ENCODE measurements at regions not wholly inside any gene's neighbourhood (a gene's known extent, or its start where the extent isn't known, plus 50 kb on each side); places are given as distances from the start of the nearest gene placed in this dataset.

- H3K9me3 ChIP-seq (ENCODE audit: insufficient read depth, low read depth, low read length), result no peaks in the 10 kb centered on the region
- no peak overlapping the region for H3K27ac ChIP-seq (ENCODE audit: low read depth, low read length)
- no peaks in the 10 kb centered on the region for H3K4me1 ChIP-seq (ENCODE audit: insufficient read depth, low read length)
- H3K4me1 Mint-ChIP-seq (ENCODE audit: low read depth, unreplicated experiment), result no peaks in the 10 kb centered on the region
- no peak overlapping the region for H3K4me3 Mint-ChIP-seq (ENCODE audit: unreplicated experiment)
- no peak overlapping the region for H3K27ac Mint-ChIP-seq (ENCODE audit: unreplicated experiment)
- H3K27me3 Mint-ChIP-seq (ENCODE audit: low read depth, unreplicated experiment), result no peaks in the 10 kb centered on the region
- TF ChIP-seq EZH2 (IDR thresholded peaks at IDR 0.05; ENCODE audit: insufficient read depth, low read length), result no peak
- no peak for DNase-seq (ENCODE audit: low read depth)
- no peaks in the 10 kb centered on the region for H3K9me3 Mint-ChIP-seq (ENCODE audit: unreplicated experiment)
- H3K79me2 ChIP-seq (ENCODE audit: insufficient read depth, low read length), result no peaks in the 10 kb centered on the region
- no peak overlapping the region for H2AFZ ChIP-seq (ENCODE audit: low read depth, low read length)
- H4K20me1 ChIP-seq (ENCODE audit: insufficient read depth, low read length), result no peaks in the 10 kb centered on the region
- H3K36me3 Mint-ChIP-seq (ENCODE audit: low read depth, unreplicated experiment), result no peaks in the 10 kb centered on the region
- no peak overlapping the region for H3K4me2 ChIP-seq (ENCODE audit: low read length)
- no peak overlapping the region for H3K9ac ChIP-seq (ENCODE audit: low read length)
- H3K27me3 ChIP-seq (ENCODE audit: insufficient read depth, low read length), result no peaks in the 10 kb centered on the region
- no peaks in the 10 kb centered on the region for H3K36me3 ChIP-seq (ENCODE audit: insufficient read depth, low read length)
- H3K4me3 ChIP-seq (ENCODE audit: insufficient read depth, low read depth, low read length), result no peak overlapping the region
- FAIRE-seq, result no peak
These were observed 199.4 kb downstream of the SATB1 start for GRCh38 chr3:18225709-18226108.

GRCh38 chr3:18224426-18224825 lies 200.7 kb downstream of the SATB1 start:
- Mint-ChIP-seq H3K4me3 (ENCODE audit: unreplicated experiment) (no peak overlapping the region), H3K27ac (ENCODE audit: unreplicated experiment) (no peak overlapping the region), H3K36me3 (ENCODE audit: low read depth, unreplicated experiment) (no peaks in the 10 kb centered on the region), H3K27me3 (ENCODE audit: low read depth, unreplicated experiment) (no peaks in the 10 kb centered on the region), H3K9me3 (ENCODE audit: unreplicated experiment) (no peaks in the 10 kb centered on the region), H3K4me1 (ENCODE audit: low read depth, unreplicated experiment) (no peaks in the 10 kb centered on the region)
- Histone ChIP-seq H3K9ac (ENCODE audit: low read length) (no peak overlapping the region), H3K4me1 (ENCODE audit: insufficient read depth, low read length) (no peaks in the 10 kb centered on the region), H3K9me3 (ENCODE audit: insufficient read depth, low read depth, low read length) (no peaks in the 10 kb centered on the region), H3K27ac (ENCODE audit: low read depth, low read length) (no peak overlapping the region), H3K4me2 (ENCODE audit: low read length) (no peak overlapping the region), H3K27me3 (ENCODE audit: insufficient read depth, low read length) (no peaks in the 10 kb centered on the region), H2AFZ (ENCODE audit: low read depth, low read length) (no peak overlapping the region), H3K4me3 (ENCODE audit: insufficient read depth, low read depth, low read length) (no peak overlapping the region), H4K20me1 (ENCODE audit: insufficient read depth, low read length) (no peaks in the 10 kb centered on the region), H3K36me3 (ENCODE audit: insufficient read depth, low read length) (no peaks in the 10 kb centered on the region), H3K79me2 (ENCODE audit: insufficient read depth, low read length) (no peaks in the 10 kb centered on the region)
- TF ChIP-seq CTCF (IDR thresholded peaks at IDR 0.05; ENCODE audit: insufficient read depth, low read depth, low read length) (no peak), EZH2 (IDR thresholded peaks at IDR 0.05; ENCODE audit: insufficient read depth, low read length) (no peak)
- DNase-seq (ENCODE audit: low read depth) (no peak), FAIRE-seq (no peak)

- Histone ChIP-seq H3K9ac (ENCODE audit: low read length) (no peak overlapping the region), H3K4me1 (ENCODE audit: insufficient read depth, low read length) (no peaks in the 10 kb centered on the region), H3K9me3 (ENCODE audit: insufficient read depth, low read depth, low read length) (no peaks in the 10 kb centered on the region), H3K36me3 (ENCODE audit: insufficient read depth, low read length) (no peaks in the 10 kb centered on the region), H3K27me3 (ENCODE audit: insufficient read depth, low read length) (no peaks in the 10 kb centered on the region), H2AFZ (ENCODE audit: low read depth, low read length) (no peak overlapping the region), H3K27ac (ENCODE audit: low read depth, low read length) (no peak overlapping the region), H3K4me3 (ENCODE audit: insufficient read depth, low read depth, low read length) (no peak overlapping the region), H4K20me1 (ENCODE audit: insufficient read depth, low read length) (no peaks in the 10 kb centered on the region), H3K79me2 (ENCODE audit: insufficient read depth, low read length) (no peaks in the 10 kb centered on the region), H3K4me2 (ENCODE audit: low read length) (no peak overlapping the region)
- H3K4me3 Mint-ChIP-seq (ENCODE audit: unreplicated experiment), result no peak overlapping the region
- FAIRE-seq, result no peak
- no peaks in the 10 kb centered on the region for H3K4me1 Mint-ChIP-seq (ENCODE audit: low read depth, unreplicated experiment)
- no peak for DNase-seq (ENCODE audit: low read depth)
- no peak overlapping the region for H3K27ac Mint-ChIP-seq (ENCODE audit: unreplicated experiment)
- no peaks in the 10 kb centered on the region for H3K9me3 Mint-ChIP-seq (ENCODE audit: unreplicated experiment)
- TF ChIP-seq EZH2 (IDR thresholded peaks at IDR 0.05; ENCODE audit: insufficient read depth, low read length), result no peak
- TF ChIP-seq CTCF (IDR thresholded peaks at IDR 0.05; ENCODE audit: insufficient read depth, low read depth, low read length), result no peak
- no peaks in the 10 kb centered on the region for H3K27me3 Mint-ChIP-seq (ENCODE audit: low read depth, unreplicated experiment)
- no peaks in the 10 kb centered on the region for H3K36me3 Mint-ChIP-seq (ENCODE audit: low read depth, unreplicated experiment)
These were observed 201.2 kb downstream of the SATB1 start for GRCh38 chr3:18223974-18224373.

Measured in astrocyte (in vitro differentiated cells and primary cell).